MM.1S (cell line): ENCODE measurements at regions not wholly inside any gene's neighbourhood (a gene's known extent, or its start where the extent isn't known, plus 50 kb on each side); places are given as distances from the start of the nearest gene placed in this dataset.

ENCODE experiments used
- EZH2 ChIP-seq: fragments of 300-600 bp; sonication (generic); optimal IDR thresholded peaks from 2 replicates; pipeline ENCODE3; 2017; ENCODE audit warnings: low read depth, mild to moderate bottlenecking, antibody characterized with exemption, low read length, mixed read lengths
- EZH2phosphoT487 ChIP-seq: fragments of 300-600 bp; sonication (generic); IDR thresholded peaks from 2 replicates; pipeline ENCODE4 v1.6.1; 2018; ENCODE audit warnings: antibody characterized with exemption, low read length
- TF ChIP-seq, protein P1 (sequence below): fragments of 300-600 bp; sonication (generic); IDR thresholded peaks from 2 replicates; pipeline ENCODE4 v1.5.1; 2016; ENCODE audit warnings: antibody characterized with exemption, low read length, mixed read lengths

DNA sequence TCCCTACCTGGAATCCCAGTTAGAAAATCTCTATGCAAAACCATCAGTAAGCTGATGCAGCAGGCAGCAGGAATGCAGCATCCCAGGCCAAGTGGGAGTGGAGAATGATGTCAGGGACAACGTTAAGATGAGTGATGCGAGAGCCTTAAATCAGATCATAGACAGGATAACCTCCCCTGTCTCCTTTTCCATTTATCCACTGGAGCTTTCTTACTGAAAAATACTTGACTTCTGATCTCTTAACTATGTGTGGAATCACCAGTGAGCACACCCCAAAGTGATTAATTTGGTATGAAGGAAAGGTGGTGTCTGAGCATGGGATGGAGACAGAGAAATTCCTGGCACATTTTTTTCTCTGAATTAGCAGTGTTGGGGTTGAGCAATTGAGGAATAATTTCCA is 98.0 kb downstream of the RND3 start:
- TF ChIP-seq, protein P1, sequence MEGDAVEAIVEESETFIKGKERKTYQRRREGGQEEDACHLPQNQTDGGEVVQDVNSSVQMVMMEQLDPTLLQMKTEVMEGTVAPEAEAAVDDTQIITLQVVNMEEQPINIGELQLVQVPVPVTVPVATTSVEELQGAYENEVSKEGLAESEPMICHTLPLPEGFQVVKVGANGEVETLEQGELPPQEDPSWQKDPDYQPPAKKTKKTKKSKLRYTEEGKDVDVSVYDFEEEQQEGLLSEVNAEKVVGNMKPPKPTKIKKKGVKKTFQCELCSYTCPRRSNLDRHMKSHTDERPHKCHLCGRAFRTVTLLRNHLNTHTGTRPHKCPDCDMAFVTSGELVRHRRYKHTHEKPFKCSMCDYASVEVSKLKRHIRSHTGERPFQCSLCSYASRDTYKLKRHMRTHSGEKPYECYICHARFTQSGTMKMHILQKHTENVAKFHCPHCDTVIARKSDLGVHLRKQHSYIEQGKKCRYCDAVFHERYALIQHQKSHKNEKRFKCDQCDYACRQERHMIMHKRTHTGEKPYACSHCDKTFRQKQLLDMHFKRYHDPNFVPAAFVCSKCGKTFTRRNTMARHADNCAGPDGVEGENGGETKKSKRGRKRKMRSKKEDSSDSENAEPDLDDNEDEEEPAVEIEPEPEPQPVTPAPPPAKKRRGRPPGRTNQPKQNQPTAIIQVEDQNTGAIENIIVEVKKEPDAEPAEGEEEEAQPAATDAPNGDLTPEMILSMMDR: no peak
- TF ChIP-seq EZH2: no peak
- TF ChIP-seq EZH2phosphoT487: no peak
